ENCODE measurements at regions not wholly inside any gene's neighbourhood (a gene's known extent, or its start where the extent isn't known, plus 50 kb on each side); places are given as distances from the start of the nearest gene placed in this dataset.

DNA sequence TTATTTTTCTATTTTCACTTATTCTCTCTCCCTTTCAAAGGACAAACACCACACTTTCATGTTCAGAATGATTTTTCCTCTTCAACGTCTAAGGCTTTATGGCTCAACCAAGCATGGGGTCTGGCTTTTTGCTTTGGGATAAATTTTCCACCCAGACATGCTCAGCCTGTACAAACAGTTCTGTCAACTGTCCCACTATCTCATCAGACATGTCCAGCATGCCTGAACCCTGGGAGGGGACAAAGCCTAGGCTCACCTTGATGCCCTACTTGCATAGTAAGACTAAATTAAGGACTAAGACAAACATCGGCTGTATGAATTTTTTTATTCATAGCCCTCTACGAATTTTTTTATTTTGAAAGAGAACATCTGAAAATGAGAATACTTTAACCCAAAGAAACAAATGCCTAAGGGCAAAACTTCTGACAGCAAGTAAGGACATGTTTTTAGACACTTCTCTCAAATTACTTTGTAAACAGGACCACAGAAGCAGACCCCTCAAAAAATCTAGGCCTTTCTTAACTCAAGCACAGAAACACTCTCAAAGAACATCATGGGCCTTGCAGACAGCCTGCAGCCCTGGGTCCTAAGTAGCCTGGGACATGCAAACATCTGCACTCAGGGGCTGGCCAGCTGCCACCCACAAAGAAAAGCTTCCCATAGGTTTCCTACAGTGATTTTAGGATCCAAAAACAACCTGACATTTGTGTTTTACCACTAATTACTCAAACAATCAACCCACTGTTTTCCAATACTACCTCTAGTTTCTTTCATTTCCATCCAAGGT lies 72.3 kb upstream of the PALMD start:
- no peaks in the 10 kb centered on the region for H3K27me3 ChIP-seq
- 64% methylated on average over 3 of the region's 3 CpGs for WGBS (ENCODE audit: low lambda C conversion rate, missing lambda C conversion rate)
- H3K4me1 ChIP-seq (ENCODE audit: insufficient read depth), result no peaks in the 10 kb centered on the region
- H4K20me1 ChIP-seq (ENCODE audit: insufficient read depth, poor library complexity, severe bottlenecking), result no peaks in the 10 kb centered on the region
- no peaks in the 10 kb centered on the region for H3K9me3 ChIP-seq (ENCODE audit: low read depth)
- no peak overlapping the region for H3K4me2 ChIP-seq
- no peak for TF ChIP-seq EZH2 (IDR thresholded peaks at IDR 0.05; ENCODE audit: borderline replicate concordance)
- TF ChIP-seq, protein P1, sequence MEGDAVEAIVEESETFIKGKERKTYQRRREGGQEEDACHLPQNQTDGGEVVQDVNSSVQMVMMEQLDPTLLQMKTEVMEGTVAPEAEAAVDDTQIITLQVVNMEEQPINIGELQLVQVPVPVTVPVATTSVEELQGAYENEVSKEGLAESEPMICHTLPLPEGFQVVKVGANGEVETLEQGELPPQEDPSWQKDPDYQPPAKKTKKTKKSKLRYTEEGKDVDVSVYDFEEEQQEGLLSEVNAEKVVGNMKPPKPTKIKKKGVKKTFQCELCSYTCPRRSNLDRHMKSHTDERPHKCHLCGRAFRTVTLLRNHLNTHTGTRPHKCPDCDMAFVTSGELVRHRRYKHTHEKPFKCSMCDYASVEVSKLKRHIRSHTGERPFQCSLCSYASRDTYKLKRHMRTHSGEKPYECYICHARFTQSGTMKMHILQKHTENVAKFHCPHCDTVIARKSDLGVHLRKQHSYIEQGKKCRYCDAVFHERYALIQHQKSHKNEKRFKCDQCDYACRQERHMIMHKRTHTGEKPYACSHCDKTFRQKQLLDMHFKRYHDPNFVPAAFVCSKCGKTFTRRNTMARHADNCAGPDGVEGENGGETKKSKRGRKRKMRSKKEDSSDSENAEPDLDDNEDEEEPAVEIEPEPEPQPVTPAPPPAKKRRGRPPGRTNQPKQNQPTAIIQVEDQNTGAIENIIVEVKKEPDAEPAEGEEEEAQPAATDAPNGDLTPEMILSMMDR (IDR thresholded peaks at IDR 0.05; ENCODE audit: poor library complexity), result no peak
- TF ChIP-seq EZH2phosphoT487 (IDR thresholded peaks at IDR 0.05; ENCODE audit: low read depth, severe bottlenecking, unreplicated experiment), result no peak
- H3K9me2 ChIP-seq (replicated peaks; ENCODE audit: insufficient read depth), result no peaks in the 10 kb centered on the region
- H2AFZ ChIP-seq, result no peak overlapping the region
- H3K79me2 ChIP-seq, result no peaks in the 10 kb centered on the region
- no peaks in the 10 kb centered on the region for H3K36me3 ChIP-seq (replicated peaks; ENCODE audit: insufficient read depth, low read depth)
- DNase-seq (ENCODE audit: low spot score), result no peak
- H3K4me3 ChIP-seq, result no peak overlapping the region
- no peak overlapping the region for H3K27ac ChIP-seq

DNA sequence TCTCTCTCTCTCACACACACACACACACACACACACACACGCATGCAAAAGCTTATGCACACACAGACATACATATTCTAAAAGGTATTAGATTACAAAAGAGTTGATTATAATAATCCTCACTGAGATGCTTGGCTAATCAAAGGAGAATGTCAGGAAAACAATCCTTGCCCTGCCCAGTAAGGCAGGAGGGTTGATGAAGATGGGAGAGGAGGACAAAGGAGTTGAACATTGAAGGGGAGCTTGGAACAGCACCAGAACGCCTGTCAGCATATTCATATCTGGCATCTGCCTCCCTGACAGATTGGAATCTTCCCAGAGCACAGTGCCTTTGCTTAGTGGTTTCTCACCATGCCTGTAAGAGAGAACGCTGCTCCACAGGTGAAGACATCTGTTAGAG lies 68.6 kb upstream of the PALMD start:
- Histone ChIP-seq H3K4me1 (ENCODE audit: insufficient read depth) (no peaks in the 10 kb centered on the region), H3K27me3 (no peaks in the 10 kb centered on the region), H4K20me1 (ENCODE audit: insufficient read depth, poor library complexity, severe bottlenecking) (no peaks in the 10 kb centered on the region), H3K9me3 (ENCODE audit: low read depth) (no peaks in the 10 kb centered on the region), H3K27ac (no peak overlapping the region), H2AFZ (no peak overlapping the region), H3K9me2 (replicated peaks; ENCODE audit: insufficient read depth) (no peaks in the 10 kb centered on the region), H3K4me3 (no peak overlapping the region), H3K4me2 (no peak overlapping the region), H3K36me3 (replicated peaks; ENCODE audit: insufficient read depth, low read depth) (no peaks in the 10 kb centered on the region), H3K79me2 (no peaks in the 10 kb centered on the region)
- TF ChIP-seq EZH2 (IDR thresholded peaks at IDR 0.05; ENCODE audit: borderline replicate concordance), result no peak
- TF ChIP-seq, protein P1 (IDR thresholded peaks at IDR 0.05; ENCODE audit: poor library complexity), result no peak
- TF ChIP-seq EZH2phosphoT487 (IDR thresholded peaks at IDR 0.05; ENCODE audit: low read depth, severe bottlenecking, unreplicated experiment), result no peak
- no peak for DNase-seq (ENCODE audit: low spot score)
- WGBS (ENCODE audit: low lambda C conversion rate, missing lambda C conversion rate), result 64% methylated on average over 3 of the region's 3 CpGs

DNA sequence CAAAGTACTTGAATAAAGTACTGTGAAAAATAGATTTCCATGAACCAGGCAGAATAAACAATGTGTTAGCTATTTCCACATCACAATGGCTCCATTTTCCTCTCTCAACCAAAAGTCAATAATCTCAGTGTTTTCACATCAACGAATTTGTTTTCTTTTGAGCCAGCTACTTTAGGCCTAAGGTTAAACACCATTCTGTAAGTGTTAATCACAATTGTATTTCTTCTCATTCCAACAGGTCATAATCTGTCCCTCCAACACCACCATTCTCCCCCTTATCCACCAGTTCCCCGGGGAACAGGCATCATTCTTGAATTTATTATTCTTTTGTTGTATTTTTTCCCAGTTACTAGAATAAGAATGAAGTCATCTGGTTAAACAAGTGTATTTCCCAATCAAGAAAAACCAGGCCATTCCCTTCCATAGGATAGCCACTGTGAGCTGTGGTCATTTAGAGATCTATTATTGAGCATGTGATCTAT lies 66.2 kb upstream of the PALMD start:
- Histone ChIP-seq H3K4me1 (ENCODE audit: insufficient read depth) (no peaks in the 10 kb centered on the region), H3K36me3 (replicated peaks; ENCODE audit: insufficient read depth, low read depth) (no peaks in the 10 kb centered on the region), H2AFZ (no peak overlapping the region), H3K9me3 (ENCODE audit: low read depth) (no peaks in the 10 kb centered on the region), H3K4me2 (no peak overlapping the region), H3K27me3 (no peaks in the 10 kb centered on the region), H4K20me1 (ENCODE audit: insufficient read depth, poor library complexity, severe bottlenecking) (no peaks in the 10 kb centered on the region), H3K79me2 (no peaks in the 10 kb centered on the region), H3K27ac (peak overlapping the region; percentile 15), H3K9me2 (replicated peaks; ENCODE audit: insufficient read depth) (no peaks in the 10 kb centered on the region), H3K4me3 (no peak overlapping the region)
- WGBS (ENCODE audit: low lambda C conversion rate, missing lambda C conversion rate), result 41% methylated on average over 2 of the region's 2 CpGs
- TF ChIP-seq, protein P1 (IDR thresholded peaks at IDR 0.05; ENCODE audit: poor library complexity), result no peak
- no peak for TF ChIP-seq EZH2 (IDR thresholded peaks at IDR 0.05; ENCODE audit: borderline replicate concordance)
- TF ChIP-seq EZH2phosphoT487 (IDR thresholded peaks at IDR 0.05; ENCODE audit: low read depth, severe bottlenecking, unreplicated experiment), result no peak
- no peak for DNase-seq (ENCODE audit: low spot score)
